ENCODE measurements at regions not wholly inside any gene's neighbourhood (a gene's known extent, or its start where the extent isn't known, plus 50 kb on each side); places are given as distances from the start of the nearest gene placed in this dataset.

- Mint-ChIP-seq H3K27ac (no peak overlapping the region), H3K9me3 (ENCODE audit: low read depth) (no peaks in the 10 kb centered on the region), H3K36me3 (no peaks in the 10 kb centered on the region), H3K4me1 (peaks cover 29% of the 10 kb centered on the region), H3K27me3 (peaks cover 13% of the 10 kb centered on the region), H3K4me3 (peak overlapping the region; percentile 53)
- CTCF ChIA-PET, result interaction anchor here (0.5 to 3.1 kb wide), 6 partner anchors 16 to 260 kb away, joined by 3 to 29 read pairs (median 6); no protein-coding TSS in a partner anchor
- no peak for DNase-seq
- ATAC-seq, result no peak
Observed at GRCh38 chr1:39103328-39104157, 77.4 kb downstream of the NDUFS5 start.

GRCh38 chr1:39104158-39105060 is 78.3 kb downstream of the NDUFS5 start:
- no peak overlapping the region for H3K27ac Mint-ChIP-seq
- no peaks in the 10 kb centered on the region for H3K9me3 Mint-ChIP-seq (ENCODE audit: low read depth)
- ATAC-seq (no peak), DNase-seq (no peak)
- H3K4me3 Mint-ChIP-seq, result peak overlapping the region; percentile 53
- H3K36me3 Mint-ChIP-seq, result no peaks in the 10 kb centered on the region
- CTCF ChIA-PET, result interaction anchor here (0.6 to 3.1 kb wide), 4 partner anchors 80 to 353 kb away, joined by 4 to 29 read pairs (median 7); no protein-coding TSS in a partner anchor
- peaks cover 13% of the 10 kb centered on the region for H3K27me3 Mint-ChIP-seq
- H3K4me1 Mint-ChIP-seq, result peaks cover 26% of the 10 kb centered on the region

DNA sequence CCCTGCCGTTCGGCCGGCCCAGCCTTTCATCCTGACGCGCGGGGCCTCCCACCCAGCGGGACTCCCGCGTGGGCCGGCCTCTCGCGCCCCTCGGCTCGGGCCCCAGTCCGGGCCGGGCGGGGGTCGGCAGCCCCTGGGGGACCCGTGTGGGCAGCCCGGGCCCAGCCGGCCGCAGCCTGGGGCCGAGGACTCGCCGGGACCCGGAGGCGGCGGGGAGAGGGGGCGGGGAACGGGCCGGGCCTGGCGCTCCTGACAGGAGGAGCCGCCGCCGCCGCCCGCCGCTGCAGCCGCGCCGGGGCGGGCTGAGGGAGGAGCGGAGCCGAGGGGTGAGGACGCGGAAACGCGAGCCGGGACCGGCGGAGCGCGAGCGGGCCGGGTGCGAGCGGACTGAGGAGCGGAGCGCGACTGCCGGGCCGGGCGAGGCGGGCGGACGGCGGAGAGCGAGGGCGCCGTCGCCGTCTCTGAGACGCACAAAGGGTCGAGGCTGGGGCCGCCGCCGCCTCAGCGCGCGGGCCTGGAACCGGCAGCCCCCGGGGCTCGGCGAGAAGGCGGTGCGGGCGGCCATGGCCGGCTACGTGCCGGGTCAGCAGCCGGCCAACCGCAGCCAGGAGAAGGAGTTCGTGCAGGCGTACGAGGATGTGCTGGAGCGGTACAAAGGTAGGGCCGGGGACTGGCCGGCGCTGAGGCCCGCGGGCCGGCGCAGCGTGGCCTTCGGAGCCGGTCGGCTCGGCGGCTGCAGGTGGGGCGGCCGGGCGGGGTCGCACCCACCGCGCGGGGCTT is 79.1 kb downstream of the NDUFS5 start:
- H3K4me1 Mint-ChIP-seq, result peaks cover 27% of the 10 kb centered on the region
- peaks cover 13% of the 10 kb centered on the region for H3K27me3 Mint-ChIP-seq
- no peaks in the 10 kb centered on the region for H3K9me3 Mint-ChIP-seq (ENCODE audit: low read depth)
- no peak overlapping the region for H3K27ac Mint-ChIP-seq
- no peaks in the 10 kb centered on the region for H3K36me3 Mint-ChIP-seq
- ATAC-seq (peak; percentile 90), DNase-seq (peak; percentile 70)
- H3K4me3 Mint-ChIP-seq, result peak overlapping the region; percentile 78
- CTCF ChIA-PET, result interaction anchor here (0.5 to 3.1 kb wide), 5 partner anchors 13 to 128 kb away, joined by 3 to 16 read pairs (median 4); no protein-coding TSS in a partner anchor

- H3K4me3 Mint-ChIP-seq, result peak overlapping the region; percentile 78
- no peaks in the 10 kb centered on the region for H3K36me3 Mint-ChIP-seq
- DNase-seq, result peak; percentile 48
- no peak overlapping the region for H3K27ac Mint-ChIP-seq
- H3K9me3 Mint-ChIP-seq (ENCODE audit: low read depth), result no peaks in the 10 kb centered on the region
- H3K4me1 Mint-ChIP-seq, result peaks cover 29% of the 10 kb centered on the region
- ATAC-seq, result peak; percentile 29
- CTCF ChIA-PET, result interaction anchor here (0.5 to 3.1 kb wide), 7 partner anchors 7 to 160 kb away, joined by 3 to 16 read pairs (median 4); no protein-coding TSS in a partner anchor
- H3K27me3 Mint-ChIP-seq, result peaks cover 13% of the 10 kb centered on the region
Observed at GRCh38 chr1:39105841-39106765, 80.0 kb downstream of the NDUFS5 start.

DNA sequence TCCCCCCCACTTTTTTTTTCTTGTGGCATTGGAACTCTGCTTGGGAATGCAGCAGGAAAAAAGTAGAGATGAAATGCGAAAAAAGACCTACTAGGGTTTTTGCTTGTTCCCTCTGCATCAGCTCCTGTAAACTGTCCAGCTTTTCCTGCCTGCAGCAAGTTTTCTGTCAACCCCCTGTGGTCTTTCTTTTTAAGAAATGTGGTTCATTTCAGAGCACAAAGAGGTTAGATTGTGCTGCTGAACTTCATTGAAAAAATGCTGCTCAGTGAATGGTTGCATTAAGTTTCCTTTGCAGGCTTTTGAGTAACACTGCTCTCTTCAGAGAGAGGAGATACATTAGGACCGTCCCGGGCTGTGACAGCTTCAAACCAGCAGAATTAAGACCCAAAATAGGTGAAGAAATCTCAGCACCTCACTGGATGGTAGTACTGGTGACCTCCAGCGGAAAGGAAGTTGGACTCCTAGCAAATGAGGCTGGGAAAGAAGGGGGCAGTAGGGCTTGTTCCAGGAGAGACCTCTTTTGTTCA is 80.7 kb downstream of the NDUFS5 start:
- H3K27me3 Mint-ChIP-seq, result peaks cover 13% of the 10 kb centered on the region
- no peak overlapping the region for H3K27ac Mint-ChIP-seq
- DNase-seq (no peak), ATAC-seq (no peak)
- CTCF ChIA-PET, result interaction anchor here (1.0 to 3.1 kb wide), 7 partner anchors 8 to 432 kb away, joined by 3 to 16 read pairs (median 4); no protein-coding TSS in a partner anchor
- peaks cover 29% of the 10 kb centered on the region for H3K4me1 Mint-ChIP-seq
- no peak overlapping the region for H3K4me3 Mint-ChIP-seq
- H3K36me3 Mint-ChIP-seq, result no peaks in the 10 kb centered on the region
- H3K9me3 Mint-ChIP-seq (ENCODE audit: low read depth), result no peaks in the 10 kb centered on the region

DNA sequence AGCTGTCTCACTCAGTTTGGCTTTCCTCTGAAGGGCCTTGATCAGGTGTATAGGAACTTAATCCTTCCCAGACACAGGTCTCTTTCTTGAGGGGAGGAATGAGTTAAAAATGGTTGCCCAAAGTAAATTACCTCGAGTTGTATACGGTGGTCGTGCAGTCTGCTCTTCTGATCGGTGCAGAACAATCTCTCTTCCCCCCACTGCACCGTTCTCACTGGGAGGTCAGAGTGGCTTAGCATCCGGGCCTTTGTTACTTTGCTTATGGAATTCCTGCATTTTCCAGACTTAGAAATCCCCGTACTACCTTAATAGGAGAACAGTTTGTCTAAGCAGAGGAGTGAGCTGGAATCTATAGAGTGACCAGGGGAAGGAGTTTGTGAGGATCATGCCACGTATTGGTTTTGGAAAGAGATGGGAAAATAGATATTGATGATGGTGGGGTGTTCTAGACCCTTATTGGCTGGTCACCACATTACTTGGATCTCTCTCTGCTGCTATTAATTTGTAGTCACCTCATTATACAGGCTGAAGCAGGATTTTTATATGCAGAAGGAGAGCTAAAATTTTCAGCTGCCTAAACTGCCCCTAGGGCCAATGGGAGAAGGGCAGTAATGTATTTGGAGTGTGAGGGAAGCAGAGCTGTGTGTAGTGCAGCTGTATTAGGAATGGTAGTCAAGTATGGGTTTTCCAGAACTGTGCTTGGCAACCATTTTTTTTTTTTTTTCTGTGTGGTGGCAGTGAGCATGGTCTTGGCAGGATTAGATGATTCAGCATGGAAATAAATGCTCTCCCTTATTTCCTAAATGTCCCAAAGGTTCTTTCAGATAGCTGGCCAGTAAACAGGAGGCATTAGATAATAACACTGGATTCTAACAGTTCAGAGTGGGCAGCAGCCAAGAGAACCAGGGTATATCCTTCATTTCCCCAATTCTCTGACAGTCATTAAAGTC is 81.5 kb downstream of the NDUFS5 start:
- no peak for ATAC-seq
- H3K4me1 Mint-ChIP-seq, result peaks cover 24% of the 10 kb centered on the region
- no peak for DNase-seq
- peaks cover 13% of the 10 kb centered on the region for H3K27me3 Mint-ChIP-seq
- no peaks in the 10 kb centered on the region for H3K9me3 Mint-ChIP-seq (ENCODE audit: low read depth)
- CTCF ChIA-PET, result interaction anchor here (0.7 to 3.1 kb wide), 8 partner anchors 9 to 431 kb away, joined by 3 to 16 read pairs (median 6); no protein-coding TSS in a partner anchor
- H3K36me3 Mint-ChIP-seq, result no peaks in the 10 kb centered on the region
- H3K4me3 Mint-ChIP-seq, result no peak overlapping the region
- no peak overlapping the region for H3K27ac Mint-ChIP-seq

GRCh38 chr1:39109644-39110043 is 83.5 kb downstream of the NDUFS5 start:
- Mint-ChIP-seq H3K27me3 (peaks cover 4% of the 10 kb centered on the region), H3K4me3 (no peak overlapping the region), H3K27ac (no peak overlapping the region), H3K9me3 (ENCODE audit: low read depth) (no peaks in the 10 kb centered on the region), H3K36me3 (no peaks in the 10 kb centered on the region), H3K4me1 (peaks cover 9% of the 10 kb centered on the region)
- ATAC-seq (no peak), DNase-seq (no peak)
- CTCF ChIA-PET, result interaction anchor here (1.4 to 1.8 kb wide), 3 partner anchors 9 to 82 kb away, joined by 3 to 6 read pairs (median 6); no protein-coding TSS in a partner anchor

DNA sequence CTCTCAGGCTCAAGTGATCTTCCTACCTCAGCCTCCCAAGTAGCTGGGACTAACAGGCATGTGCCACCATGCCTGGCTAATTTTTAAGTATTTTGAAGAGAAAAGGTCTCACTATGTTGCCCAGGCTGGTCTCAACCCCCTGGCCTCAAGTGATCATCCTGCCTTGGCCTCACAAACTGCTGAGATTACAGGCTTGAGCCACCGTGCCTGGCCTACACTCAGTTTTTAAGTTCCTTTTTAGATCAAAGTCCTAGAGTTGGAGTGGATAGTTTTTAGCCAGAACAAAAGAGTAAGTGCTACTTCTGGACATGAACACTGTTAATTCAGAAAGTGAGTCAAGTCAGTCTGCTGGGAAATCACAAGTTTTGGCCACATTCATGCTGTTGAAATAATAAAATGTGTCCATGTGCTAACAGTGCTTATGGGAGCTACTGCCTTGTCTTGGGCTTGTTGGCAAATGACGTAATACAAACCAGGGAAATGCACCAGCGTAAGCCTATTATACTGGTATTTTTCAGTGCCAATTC is 84.2 kb downstream of the NDUFS5 start:
- no peak overlapping the region for H3K27ac Mint-ChIP-seq
- peaks cover 9% of the 10 kb centered on the region for H3K4me1 Mint-ChIP-seq
- peaks cover 2% of the 10 kb centered on the region for H3K27me3 Mint-ChIP-seq
- CTCF ChIA-PET, result interaction anchor here (0.7 to 1.8 kb wide), 5 partner anchors 8 to 82 kb away, joined by 3 to 6 read pairs (median 3); no protein-coding TSS in a partner anchor
- ATAC-seq, result no peak
- H3K36me3 Mint-ChIP-seq, result no peaks in the 10 kb centered on the region
- no peak for DNase-seq
- no peaks in the 10 kb centered on the region for H3K9me3 Mint-ChIP-seq (ENCODE audit: low read depth)
- no peak overlapping the region for H3K4me3 Mint-ChIP-seq

GRCh38 chr1:39110882-39111281 is 84.7 kb downstream of the NDUFS5 start:
- CTCF ChIA-PET, result interaction anchor here (0.7 to 1.8 kb wide), 4 partner anchors 12 to 81 kb away, joined by 3 to 6 read pairs (median 3); no protein-coding TSS in a partner anchor
- H3K27ac Mint-ChIP-seq, result no peak overlapping the region
- no peaks in the 10 kb centered on the region for H3K36me3 Mint-ChIP-seq
- H3K27me3 Mint-ChIP-seq, result peaks cover 2% of the 10 kb centered on the region
- no peaks in the 10 kb centered on the region for H3K9me3 Mint-ChIP-seq (ENCODE audit: low read depth)
- DNase-seq, result no peak
- peaks cover 9% of the 10 kb centered on the region for H3K4me1 Mint-ChIP-seq
- H3K4me3 Mint-ChIP-seq, result no peak overlapping the region
- no peak for ATAC-seq

DNA sequence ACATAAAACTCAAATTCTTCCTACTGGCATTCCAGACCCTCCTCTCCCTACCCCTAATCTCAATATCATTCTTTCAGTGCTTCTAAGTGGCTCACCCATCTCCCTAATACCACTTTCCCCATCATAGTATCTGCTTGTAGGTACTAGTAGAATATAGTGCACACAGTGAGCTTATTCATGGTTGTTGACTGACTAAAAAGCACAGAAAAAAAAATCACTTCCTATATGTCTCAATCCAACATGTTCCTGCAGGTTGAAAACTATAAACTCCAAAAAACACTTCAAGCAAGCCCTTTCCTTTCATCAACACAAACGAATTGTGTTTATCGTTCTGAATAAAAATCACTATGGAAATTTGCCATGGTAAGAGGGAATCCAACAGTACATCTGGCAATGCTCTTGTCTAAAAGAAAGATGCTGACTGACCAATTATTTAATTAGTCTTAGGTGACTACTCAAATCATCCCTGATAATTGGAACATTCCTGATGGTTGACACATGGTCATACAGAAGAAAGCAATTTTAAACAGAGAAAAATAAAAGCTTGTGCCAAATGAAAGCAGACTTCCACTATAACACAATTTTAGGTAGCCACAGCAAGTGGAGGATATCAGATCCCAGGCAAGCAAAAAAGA is 87.1 kb downstream of the NDUFS5 start:
- no peaks in the 10 kb centered on the region for H3K36me3 Mint-ChIP-seq
- no peak overlapping the region for H3K4me3 Mint-ChIP-seq
- ATAC-seq, result no peak
- no peak overlapping the region for H3K27ac Mint-ChIP-seq
- H3K4me1 Mint-ChIP-seq, result peaks cover 4% of the 10 kb centered on the region
- DNase-seq, result no peak
- CTCF ChIA-PET, result interaction anchor here (0.9 kb wide), 1 partner anchor 14 kb away, joined by 3 read pairs; no protein-coding TSS in a partner anchor
- H3K27me3 Mint-ChIP-seq, result no peaks in the 10 kb centered on the region
- no peaks in the 10 kb centered on the region for H3K9me3 Mint-ChIP-seq (ENCODE audit: low read depth)

Data from activated CD8-positive, alpha-beta memory T cell treated with anti-CD3 and anti-CD28 coated beads, Interleukin-2, amount 10 ng/mL, durations not matched to agents 7 days and 5 days (primary cell).